NAMALWA (cell line): ENCODE measurements at regions not wholly inside any gene's neighbourhood (a gene's known extent, or its start where the extent isn't known, plus 50 kb on each side); places are given as distances from the start of the nearest gene placed in this dataset.
A peak's percentile ranks its signal among the peaks of the same experiment; 100 is the strongest.

Experiments used
- DNase-seq: peaks from one replicate; pipeline ENCODE4 v3.0.0-alpha.2; 2015; ENCODE audit warnings: low spot score

- DNase-seq: no peak
These were observed 182.0 kb upstream of the SPOPL start for GRCh38 chr2:138319616-138320015.

- DNase-seq: no peak
These were observed 180.1 kb upstream of the SPOPL start for GRCh38 chr2:138321458-138321857.

GRCh38 chr2:138323382-138324067 is 178.0 kb upstream of the SPOPL start:
- DNase-seq: no peak

- no peak for DNase-seq
These were observed 177.3 kb upstream of the SPOPL start for GRCh38 chr2:138324068-138324771.

- DNase-seq: no peak
These were observed 173.6 kb upstream of the SPOPL start for GRCh38 chr2:138327967-138328366.

- DNase-seq: no peak
These were observed 172.4 kb upstream of the SPOPL start for GRCh38 chr2:138329162-138329561.

GRCh38 chr2:138329591-138329990 is 172.0 kb upstream of the SPOPL start:
- DNase-seq: no peak

- no peak for DNase-seq
These were observed 168.4 kb upstream of the SPOPL start for GRCh38 chr2:138333121-138333520.

GRCh38 chr2:138333677-138334076 is 167.9 kb upstream of the SPOPL start:
- no peak for DNase-seq

GRCh38 chr2:138334323-138334722 is 167.2 kb upstream of the SPOPL start:
- DNase-seq: no peak

- no peak for DNase-seq
These were observed 166.5 kb upstream of the SPOPL start for GRCh38 chr2:138335036-138335435.

GRCh38 chr2:138336146-138336545 is 165.4 kb upstream of the SPOPL start:
- DNase-seq: no peak

- DNase-seq: no peak
These were observed 146.3 kb upstream of the SPOPL start for GRCh38 chr2:138355244-138355643.

- no peak for DNase-seq
These were observed 145.4 kb upstream of the SPOPL start for GRCh38 chr2:138356178-138356577.

- DNase-seq: no peak
These were observed 142.0 kb upstream of the SPOPL start for GRCh38 chr2:138359532-138359931.

GRCh38 chr2:138364554-138365162 is 136.9 kb upstream of the SPOPL start:
- DNase-seq: no peak

GRCh38 chr2:138365581-138365980 is 136.0 kb upstream of the SPOPL start:
- no peak for DNase-seq

- DNase-seq: no peak
These were observed 131.7 kb upstream of the SPOPL start for GRCh38 chr2:138369856-138370255.

GRCh38 chr2:138373993-138374408 is 127.6 kb upstream of the SPOPL start:
- DNase-seq: peak; percentile 50

- no peak for DNase-seq
These were observed 120.2 kb upstream of the SPOPL start for GRCh38 chr2:138381373-138381772.

GRCh38 chr2:138382672-138383071 is 118.9 kb upstream of the SPOPL start:
- DNase-seq: no peak

GRCh38 chr2:138386191-138386590 is 115.4 kb upstream of the SPOPL start:
- peak; percentile 4 for DNase-seq

- DNase-seq: no peak
These were observed 112.5 kb upstream of the SPOPL start for GRCh38 chr2:138389063-138389462.
